HG03571 (cell line): ENCODE measurements at regions not wholly inside any gene's neighbourhood (a gene's known extent, or its start where the extent isn't known, plus 50 kb on each side); places are given as distances from the start of the nearest gene placed in this dataset.

ENCODE experiments used
- ATAC-seq: cut with Tn5 transposase; IDR thresholded peaks from one replicate; pipeline ENCODE4 v1.9.1; 2021; ENCODE audit not compliant: unreplicated experiment

- ATAC-seq, result no peak
Measured at GRCh38 chr3:124467980-124468902, 262.0 kb upstream of the UMPS start.

- no peak for ATAC-seq
Measured at GRCh38 chr3:124469555-124469954, 260.7 kb upstream of the UMPS start.

GRCh38 chr3:124478830-124479229, 251.4 kb upstream of the UMPS start:
- ATAC-seq, result no peak

- ATAC-seq, result no peak
Measured at GRCh38 chr3:124483915-124484470, 246.3 kb upstream of the UMPS start.

- ATAC-seq, result no peak
Measured at GRCh38 chr3:124486324-124486723, 243.9 kb upstream of the UMPS start.

GRCh38 chr3:124489506-124489905, 240.7 kb upstream of the UMPS start:
- no peak for ATAC-seq

GRCh38 chr3:124491098-124491497, 239.2 kb upstream of the UMPS start:
- ATAC-seq, result no peak

- ATAC-seq, result no peak
Measured at GRCh38 chr3:124491875-124492274, 238.4 kb upstream of the UMPS start.

- no peak for ATAC-seq
Measured at GRCh38 chr3:124492824-124493223, 237.4 kb upstream of the UMPS start.

GRCh38 chr3:124496061-124496460, 234.2 kb upstream of the UMPS start:
- ATAC-seq, result no peak

- ATAC-seq, result no peak
Measured at GRCh38 chr3:124497487-124497886, 232.8 kb upstream of the UMPS start.

- no peak for ATAC-seq
Measured at GRCh38 chr3:124498891-124499290, 231.4 kb upstream of the UMPS start.

- ATAC-seq, result no peak
Measured at GRCh38 chr3:124504332-124505059, 225.8 kb upstream of the UMPS start.

- ATAC-seq, result no peak
Measured at GRCh38 chr3:124509884-124510283, 220.4 kb upstream of the UMPS start.

GRCh38 chr3:124510290-124510689, 220.0 kb upstream of the UMPS start:
- no peak for ATAC-seq

- ATAC-seq, result no peak
Measured at GRCh38 chr3:124512881-124513609, 217.2 kb upstream of the UMPS start.

GRCh38 chr3:124513610-124513997, 216.6 kb upstream of the UMPS start:
- no peak for ATAC-seq

GRCh38 chr3:124514683-124515082, 215.6 kb upstream of the UMPS start:
- no peak for ATAC-seq

- no peak for ATAC-seq
Measured at GRCh38 chr3:124516333-124516732, 213.9 kb upstream of the UMPS start.

GRCh38 chr3:124517306-124517705, 212.9 kb upstream of the UMPS start:
- ATAC-seq, result no peak

GRCh38 chr3:124518350-124518749, 211.9 kb upstream of the UMPS start:
- ATAC-seq, result no peak
